ENCODE measurements at regions not wholly inside any gene's neighbourhood (a gene's known extent, or its start where the extent isn't known, plus 50 kb on each side); places are given as distances from the start of the nearest gene placed in this dataset.

- no peak for TF ChIP-seq EP300 (IDR thresholded peaks at IDR 0.05; ENCODE audit: low read depth)
- TF ChIP-seq, protein P1, sequence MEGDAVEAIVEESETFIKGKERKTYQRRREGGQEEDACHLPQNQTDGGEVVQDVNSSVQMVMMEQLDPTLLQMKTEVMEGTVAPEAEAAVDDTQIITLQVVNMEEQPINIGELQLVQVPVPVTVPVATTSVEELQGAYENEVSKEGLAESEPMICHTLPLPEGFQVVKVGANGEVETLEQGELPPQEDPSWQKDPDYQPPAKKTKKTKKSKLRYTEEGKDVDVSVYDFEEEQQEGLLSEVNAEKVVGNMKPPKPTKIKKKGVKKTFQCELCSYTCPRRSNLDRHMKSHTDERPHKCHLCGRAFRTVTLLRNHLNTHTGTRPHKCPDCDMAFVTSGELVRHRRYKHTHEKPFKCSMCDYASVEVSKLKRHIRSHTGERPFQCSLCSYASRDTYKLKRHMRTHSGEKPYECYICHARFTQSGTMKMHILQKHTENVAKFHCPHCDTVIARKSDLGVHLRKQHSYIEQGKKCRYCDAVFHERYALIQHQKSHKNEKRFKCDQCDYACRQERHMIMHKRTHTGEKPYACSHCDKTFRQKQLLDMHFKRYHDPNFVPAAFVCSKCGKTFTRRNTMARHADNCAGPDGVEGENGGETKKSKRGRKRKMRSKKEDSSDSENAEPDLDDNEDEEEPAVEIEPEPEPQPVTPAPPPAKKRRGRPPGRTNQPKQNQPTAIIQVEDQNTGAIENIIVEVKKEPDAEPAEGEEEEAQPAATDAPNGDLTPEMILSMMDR (IDR thresholded peaks at IDR 0.05): no peak
Observed at GRCh38 chrX:40247382-40247781, 149.6 kb upstream of the BCOR start.

Measured in transverse colon (tissue), 3 donors.